GM23338 (cell line): ENCODE measurements at regions not wholly inside any gene's neighbourhood (a gene's known extent, or its start where the extent isn't known, plus 50 kb on each side); places are given as distances from the start of the nearest gene placed in this dataset.

ENCODE experiments used
- ATAC-seq: fragments of 200-7000 bp; cut with Tn5 transposase; 3 replicates; pipeline ENCODE4 v1.9.1; 2020
- DNase-seq: peaks from one replicate; pipeline ENCODE4 v3.0.0-alpha.2; 2015; ENCODE audit warnings: low spot score
- H2AFZ ChIP-seq: fragments of 200-600 bp; sonication (generic); 2 replicates; pipeline ENCODE4 v1.8.0; 2016; ENCODE audit warnings: antibody characterized with exemption, mild to moderate bottlenecking, moderate library complexity
- H3F3A ChIP-seq: fragments of 200-600 bp; sonication (generic); replicated peaks from 2 replicates; pipeline ENCODE4 v1.8.0; 2017; ENCODE audit warnings: antibody characterized with exemption, mixed run types, low read depth
- H3K27ac ChIP-seq: fragments of 200-600 bp; sonication (generic); 2 replicates; pipeline ENCODE4 v1.6.1; 2016; ENCODE audit warnings: low read depth
- H3K27me3 ChIP-seq: fragments of 200-600 bp; sonication (generic); 2 replicates; pipeline ENCODE4 v1.8.0; 2016; ENCODE audit warnings: mild to moderate bottlenecking, mixed run types, moderate library complexity; ENCODE audit not compliant: insufficient read depth
- H3K36me3 ChIP-seq: fragments of 200-600 bp; sonication (generic); 2 replicates; pipeline ENCODE4 v1.8.0; 2016; ENCODE audit warnings: mild to moderate bottlenecking; ENCODE audit not compliant: insufficient read depth
- H3K4me1 ChIP-seq: fragments of 200-600 bp; sonication (generic); 2 replicates; pipeline ENCODE4 v1.8.0; 2016; ENCODE audit warnings: mild to moderate bottlenecking, moderate library complexity; ENCODE audit not compliant: insufficient read depth
- H3K4me2 ChIP-seq: fragments of 200-600 bp; sonication (generic); 2 replicates; pipeline ENCODE4 v1.7.1; 2017; ENCODE audit warnings: mixed run types
- H3K4me3 ChIP-seq: fragments of 200-600 bp; sonication (generic); 2 replicates; pipeline ENCODE4 v1.6.1; 2016; ENCODE audit warnings: mixed run types
- H3K79me2 ChIP-seq: fragments of 200-600 bp; sonication (generic); replicated peaks from 2 replicates; pipeline ENCODE4 v1.8.0; 2017; ENCODE audit warnings: mild to moderate bottlenecking; ENCODE audit not compliant: insufficient read depth
- H3K9me2 ChIP-seq: fragments of 200-600 bp; sonication (generic); 2 replicates; pipeline ENCODE4 v1.8.0; 2017; ENCODE audit not compliant: insufficient read depth
- H4K20me1 ChIP-seq: fragments of 200-600 bp; sonication (generic); replicated peaks from 2 replicates; pipeline ENCODE4 v1.8.0; 2017; ENCODE audit warnings: mild to moderate bottlenecking; ENCODE audit not compliant: insufficient read depth
- H3K27ac Mint-ChIP-seq: 2 replicates; pipeline ENCODE4 v1.8.0; 2020; ENCODE audit warnings: inconsistent platforms, mild to moderate bottlenecking, moderate library complexity, mixed read lengths
- H3K27me3 Mint-ChIP-seq: 3 replicates; pipeline ENCODE4 v1.8.0; 2022; ENCODE audit warnings: low read depth, mild to moderate bottlenecking, moderate library complexity, mixed read lengths, inconsistent platforms; ENCODE audit not compliant: insufficient read depth, poor library complexity
- H3K36me3 Mint-ChIP-seq: 3 replicates; pipeline ENCODE4 v1.8.0; 2021; ENCODE audit warnings: low read depth, mild to moderate bottlenecking, inconsistent platforms, moderate library complexity, mixed read lengths
- H3K4me1 Mint-ChIP-seq: 3 replicates; pipeline ENCODE4 v1.8.0; 2020; ENCODE audit warnings: mild to moderate bottlenecking, inconsistent platforms, mixed read lengths
- H3K4me3 Mint-ChIP-seq: 3 replicates; pipeline ENCODE4 v1.8.0; 2021; ENCODE audit warnings: moderate library complexity, mild to moderate bottlenecking, inconsistent platforms, mixed read lengths
- H3K9me3 Mint-ChIP-seq: 3 replicates; pipeline ENCODE4 v1.8.0; 2020; ENCODE audit warnings: moderate library complexity, mild to moderate bottlenecking, inconsistent platforms, mixed read lengths
- CREB1 ChIP-seq: fragments of 250-450 bp; sonication (Bioruptor Pico); IDR thresholded peaks from 2 replicates; pipeline ENCODE4 v1.5.0; 2020; ENCODE audit warnings: low read depth, mild to moderate bottlenecking, moderate library complexity
- EZH2 ChIP-seq: fragments of 200-600 bp; sonication (generic); IDR thresholded peaks from one replicate; pipeline ENCODE4 v1.8.0; 2017; ENCODE audit warnings: antibody characterized with exemption, mild to moderate bottlenecking, low read depth; ENCODE audit not compliant: unreplicated experiment
- EZH2phosphoT487 ChIP-seq: fragments of 200-600 bp; sonication (generic); IDR thresholded peaks from one replicate; pipeline ENCODE4 v1.8.1; 2018; ENCODE audit warnings: antibody characterized with exemption; ENCODE audit not compliant: unreplicated experiment
- NANOG ChIP-seq: IDR thresholded peaks from 2 replicates; pipeline ENCODE4 v1.6.1; 2016; ENCODE audit warnings: antibody characterized with exemption, borderline replicate concordance
- POLR2AphosphoS5 ChIP-seq: IDR thresholded peaks from 2 replicates; pipeline ENCODE4 v1.6.1; 2016; ENCODE audit warnings: antibody characterized with exemption, low read depth
- STAT1 ChIP-seq: IDR thresholded peaks from one replicate; pipeline ENCODE4 v1.6.1; 2016; ENCODE audit warnings: antibody characterized with exemption; ENCODE audit not compliant: unreplicated experiment
- ZNF331 ChIP-seq: fragments of 250-450 bp; sonication (Bioruptor Pico); IDR thresholded peaks from 2 replicates; pipeline ENCODE4 v1.5.0; 2020; ENCODE audit warnings: low read depth, mild to moderate bottlenecking, moderate library complexity
- TF ChIP-seq, protein P1 (sequence below): IDR thresholded peaks from one replicate; pipeline ENCODE4 v1.6.1; 2018; ENCODE audit warnings: antibody characterized with exemption; ENCODE audit not compliant: unreplicated experiment
- TF ChIP-seq, protein P2 (sequence below): IDR thresholded peaks from 2 replicates; pipeline ENCODE4 v1.6.1; 2016; ENCODE audit warnings: antibody characterized with exemption

DNA sequence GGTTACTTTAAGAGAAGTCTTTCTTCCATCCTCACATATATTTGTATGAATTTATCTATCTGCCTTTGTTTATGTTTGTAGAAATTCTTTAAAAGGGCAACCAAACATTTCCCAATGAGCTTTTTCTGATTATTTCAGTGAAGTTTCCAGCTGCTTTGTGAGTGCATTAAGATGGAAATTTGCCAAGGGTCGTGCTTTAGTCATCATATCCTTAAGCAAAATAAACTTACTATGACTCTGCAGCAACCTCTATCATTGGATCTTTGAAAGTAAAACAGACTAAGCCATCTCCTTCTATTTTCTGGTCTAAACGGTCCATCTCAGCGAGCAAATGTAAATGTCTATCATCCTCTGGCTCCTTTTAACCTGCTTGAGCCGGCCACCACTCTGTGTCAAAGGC lies 489.3 kb downstream of the SOX11 start:
- Mint-ChIP-seq H3K27ac (no peak overlapping the region), H3K27me3 (no peaks in the 10 kb centered on the region), H3K36me3 (peaks cover 3% of the 10 kb centered on the region; the same call in 1 of the 3 replicates), H3K4me1 (no peaks in the 10 kb centered on the region), H3K4me3 (no peak overlapping the region), H3K9me3 (peaks cover 75% of the 10 kb centered on the region)
- Histone ChIP-seq H3K79me2 (no peaks in the 10 kb centered on the region), H3K27ac (no peak overlapping the region), H3K4me3 (no peak overlapping the region), H3K27me3 (no peaks in the 10 kb centered on the region), H3K4me2 (no peak overlapping the region), H3K4me1 (no peaks in the 10 kb centered on the region), H3K9me2 (no peaks in the 10 kb centered on the region), H4K20me1 (no peaks in the 10 kb centered on the region), H3K36me3 (no peaks in the 10 kb centered on the region), H3F3A (no peaks in the 10 kb centered on the region), H2AFZ (no peak overlapping the region)
- no peak for DNase-seq
- TF ChIP-seq EZH2phosphoT487 (no peak), EZH2 (no peak)
- no peak for ATAC-seq

DNA sequence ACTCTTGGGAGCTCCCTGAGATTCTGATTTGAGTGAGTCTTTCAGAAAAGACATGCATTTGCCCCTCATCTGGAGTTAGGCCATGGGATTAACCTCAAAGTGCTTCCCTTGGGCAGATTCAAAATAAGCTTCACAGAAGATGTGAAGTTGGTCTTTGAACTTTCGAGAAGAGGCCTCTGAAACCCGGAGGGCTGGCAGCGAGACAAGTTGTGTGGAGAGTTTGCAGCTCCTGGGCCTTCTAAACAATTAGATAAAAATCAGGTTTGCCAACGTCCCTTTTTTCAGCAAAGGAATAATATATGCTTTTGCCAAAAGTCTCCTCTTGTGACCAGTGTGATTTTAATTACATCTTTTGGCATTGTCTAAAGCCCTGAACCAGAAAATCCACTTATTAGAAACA lies 489.7 kb downstream of the SOX11 start:
- H3K27me3 ChIP-seq, result no peaks in the 10 kb centered on the region
- no peaks in the 10 kb centered on the region for H3K9me2 ChIP-seq
- TF ChIP-seq EZH2, result no peak
- no peak for TF ChIP-seq CREB1 (CRISPR knock-in tag)
- TF ChIP-seq POLR2AphosphoS5, result no peak
- TF ChIP-seq, protein P1, sequence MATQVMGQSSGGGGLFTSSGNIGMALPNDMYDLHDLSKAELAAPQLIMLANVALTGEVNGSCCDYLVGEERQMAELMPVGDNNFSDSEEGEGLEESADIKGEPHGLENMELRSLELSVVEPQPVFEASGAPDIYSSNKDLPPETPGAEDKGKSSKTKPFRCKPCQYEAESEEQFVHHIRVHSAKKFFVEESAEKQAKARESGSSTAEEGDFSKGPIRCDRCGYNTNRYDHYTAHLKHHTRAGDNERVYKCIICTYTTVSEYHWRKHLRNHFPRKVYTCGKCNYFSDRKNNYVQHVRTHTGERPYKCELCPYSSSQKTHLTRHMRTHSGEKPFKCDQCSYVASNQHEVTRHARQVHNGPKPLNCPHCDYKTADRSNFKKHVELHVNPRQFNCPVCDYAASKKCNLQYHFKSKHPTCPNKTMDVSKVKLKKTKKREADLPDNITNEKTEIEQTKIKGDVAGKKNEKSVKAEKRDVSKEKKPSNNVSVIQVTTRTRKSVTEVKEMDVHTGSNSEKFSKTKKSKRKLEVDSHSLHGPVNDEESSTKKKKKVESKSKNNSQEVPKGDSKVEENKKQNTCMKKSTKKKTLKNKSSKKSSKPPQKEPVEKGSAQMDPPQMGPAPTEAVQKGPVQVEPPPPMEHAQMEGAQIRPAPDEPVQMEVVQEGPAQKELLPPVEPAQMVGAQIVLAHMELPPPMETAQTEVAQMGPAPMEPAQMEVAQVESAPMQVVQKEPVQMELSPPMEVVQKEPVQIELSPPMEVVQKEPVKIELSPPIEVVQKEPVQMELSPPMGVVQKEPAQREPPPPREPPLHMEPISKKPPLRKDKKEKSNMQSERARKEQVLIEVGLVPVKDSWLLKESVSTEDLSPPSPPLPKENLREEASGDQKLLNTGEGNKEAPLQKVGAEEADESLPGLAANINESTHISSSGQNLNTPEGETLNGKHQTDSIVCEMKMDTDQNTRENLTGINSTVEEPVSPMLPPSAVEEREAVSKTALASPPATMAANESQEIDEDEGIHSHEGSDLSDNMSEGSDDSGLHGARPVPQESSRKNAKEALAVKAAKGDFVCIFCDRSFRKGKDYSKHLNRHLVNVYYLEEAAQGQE, result no peak
- no peak for TF ChIP-seq ZNF331
- no peak for TF ChIP-seq STAT1
- no peak for TF ChIP-seq NANOG
- TF ChIP-seq, protein P2, sequence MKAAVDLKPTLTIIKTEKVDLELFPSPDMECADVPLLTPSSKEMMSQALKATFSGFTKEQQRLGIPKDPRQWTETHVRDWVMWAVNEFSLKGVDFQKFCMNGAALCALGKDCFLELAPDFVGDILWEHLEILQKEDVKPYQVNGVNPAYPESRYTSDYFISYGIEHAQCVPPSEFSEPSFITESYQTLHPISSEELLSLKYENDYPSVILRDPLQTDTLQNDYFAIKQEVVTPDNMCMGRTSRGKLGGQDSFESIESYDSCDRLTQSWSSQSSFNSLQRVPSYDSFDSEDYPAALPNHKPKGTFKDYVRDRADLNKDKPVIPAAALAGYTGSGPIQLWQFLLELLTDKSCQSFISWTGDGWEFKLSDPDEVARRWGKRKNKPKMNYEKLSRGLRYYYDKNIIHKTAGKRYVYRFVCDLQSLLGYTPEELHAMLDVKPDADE, result no peak
- H4K20me1 ChIP-seq, result no peaks in the 10 kb centered on the region
- Mint-ChIP-seq H3K36me3 (peaks cover 3% of the 10 kb centered on the region; the same call in 1 of the 3 replicates), H3K4me1 (no peaks in the 10 kb centered on the region), H3K4me3 (no peak overlapping the region), H3K27me3 (no peaks in the 10 kb centered on the region), H3K9me3 (peaks cover 77% of the 10 kb centered on the region), H3K27ac (no peak overlapping the region)
- H3K4me1 ChIP-seq, result no peaks in the 10 kb centered on the region
- no peak overlapping the region for H3K4me3 ChIP-seq
- no peak overlapping the region for H3K27ac ChIP-seq
- DNase-seq (no peak), ATAC-seq (no peak)
- H3K4me2 ChIP-seq, result no peak overlapping the region
- no peaks in the 10 kb centered on the region for H3K36me3 ChIP-seq
- H3K79me2 ChIP-seq, result no peaks in the 10 kb centered on the region
- H2AFZ ChIP-seq, result no peak overlapping the region
- no peaks in the 10 kb centered on the region for H3F3A ChIP-seq
